CD4-positive, CD25-positive, alpha-beta regulatory T cell (primary cell): ENCODE measurements at regions not wholly inside any gene's neighbourhood (a gene's known extent, or its start where the extent isn't known, plus 50 kb on each side); places are given as distances from the start of the nearest gene placed in this dataset.
"Not testable (repeated sequence)": the region's sequence is repeated elsewhere in the genome, so short reads cannot be mapped to it uniquely, and the experiment has no call there.

ENCODE experiments used
- ATAC-seq, 2 donors: fragments of 150-1000 bp; cut with Tn5 transposase; one replicate each; pipeline ENCODE4 v1.10.0; 2021; ENCODE audit warnings: low read depth in 2 of 2, moderate number of reproducible peaks in 2 of 2, moderate library complexity in 1 of 2
- DNase-seq, 3 donors: peaks; one replicate each; pipeline versions ENCODE4 v3.0.0 to v3.0.0-alpha.2; 2012 to 2022; ENCODE audit warnings: mixed read lengths in 1 of 3
- H3K27ac ChIP-seq: one replicate; pipeline ENCODE4 v1.7.0; 2013; ENCODE audit warnings: mild to moderate bottlenecking, low read length; ENCODE audit not compliant: insufficient read depth, poor library complexity, severe bottlenecking
- H3K27me3 ChIP-seq: one replicate; pipeline ENCODE4 v1.7.0; 2013; ENCODE audit warnings: low read length; ENCODE audit not compliant: control insufficient read depth, insufficient read depth
- H3K36me3 ChIP-seq: one replicate; pipeline ENCODE4 v1.7.0; 2013; ENCODE audit warnings: mild to moderate bottlenecking, low read length, moderate library complexity; ENCODE audit not compliant: control insufficient read depth, insufficient read depth
- H3K4me1 ChIP-seq: 2 replicates; pipeline ENCODE4 v1.7.0; 2013; ENCODE audit warnings: mild to moderate bottlenecking, low read length; ENCODE audit not compliant: insufficient read depth, control insufficient read depth, poor library complexity, severe bottlenecking
- H3K4me3 ChIP-seq: one replicate; pipeline ENCODE4 v1.7.0; 2013; ENCODE audit warnings: low read depth, mild to moderate bottlenecking, low read length, moderate library complexity
- H3K9me3 ChIP-seq, 2 experiments: 1 replicate in 1 of 2; 2 replicates in 1 of 2; pipeline ENCODE4 v1.7.0; 2013; ENCODE audit warnings: low read length in 2 of 2, mild to moderate bottlenecking in 1 of 2, moderate library complexity in 1 of 2; ENCODE audit not compliant: control insufficient read depth in 2 of 2
- H3K27ac Mint-ChIP-seq, 3 donors: one replicate each; pipeline ENCODE4 v1.8.0; 2020 to 2022; ENCODE audit warnings: mild to moderate bottlenecking in 3 of 3, mixed read lengths in 3 of 3, moderate library complexity in 2 of 3
- H3K27me3 Mint-ChIP-seq: one replicate; pipeline ENCODE4 v1.8.0; 2022; ENCODE audit warnings: mild to moderate bottlenecking, mixed read lengths
- H3K36me3 Mint-ChIP-seq: one replicate; pipeline ENCODE4 v1.8.0; 2020; ENCODE audit warnings: mixed read lengths
- H3K4me1 Mint-ChIP-seq, 4 donors: one replicate each; pipeline ENCODE4 v1.8.0; 2020 to 2022; ENCODE audit warnings: mixed read lengths in 4 of 4, mild to moderate bottlenecking in 1 of 4
- H3K4me3 Mint-ChIP-seq, 4 donors: one replicate each; pipeline ENCODE4 v1.8.0; 2020 to 2022; ENCODE audit warnings: mild to moderate bottlenecking in 4 of 4, mixed read lengths in 4 of 4, moderate library complexity in 3 of 4
- H3K9me3 Mint-ChIP-seq, 7 donors: one replicate each; pipeline ENCODE4 v1.8.0; 2020 to 2022; ENCODE audit warnings: mixed read lengths in 7 of 7, mild to moderate bottlenecking in 3 of 7, moderate library complexity in 2 of 7

DNA sequence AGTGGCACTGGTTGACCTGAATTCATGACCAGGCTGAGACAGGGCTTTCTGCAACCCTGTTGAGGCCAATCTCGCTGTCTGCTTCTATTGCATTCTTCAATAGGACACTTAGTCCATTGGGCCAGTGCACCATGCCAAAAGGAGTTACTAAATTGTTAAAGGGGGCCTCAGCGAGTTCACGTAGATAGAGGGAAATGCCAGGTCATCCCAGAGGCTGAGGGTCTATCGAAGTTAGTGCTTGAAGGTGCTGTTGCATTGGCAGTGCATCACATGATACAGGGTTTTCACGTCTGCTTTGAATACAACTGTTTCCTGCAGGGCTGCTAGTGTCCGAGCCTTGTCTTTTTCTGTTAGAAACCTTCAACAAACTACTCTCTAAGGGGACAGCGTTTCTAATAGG is 735.3 kb upstream of the TPTE start:
- H3K27me3 Mint-ChIP-seq, H3K4me1 ChIP-seq, H3K36me3 ChIP-seq, ATAC-seq, H3K4me3 ChIP-seq, H3K4me1 Mint-ChIP-seq, H3K4me3 Mint-ChIP-seq, DNase-seq, H3K36me3 Mint-ChIP-seq, H3K27me3 ChIP-seq, H3K27ac ChIP-seq, H3K27ac Mint-ChIP-seq: not testable (repeated sequence)
- peaks cover 8 to 67% (median 38%) of the 10 kb centered on the region in 7 donors for H3K9me3 Mint-ChIP-seq
- H3K9me3 ChIP-seq: peaks cover 8 to 31% of the 10 kb centered on the region in 2 experiments

- peaks cover 5 to 65% (median 34%) of the 10 kb centered on the region in 7 donors for H3K9me3 Mint-ChIP-seq
These were observed 733.1 kb upstream of the TPTE start for GRCh38 chr21:9788281-9788680.

DNA sequence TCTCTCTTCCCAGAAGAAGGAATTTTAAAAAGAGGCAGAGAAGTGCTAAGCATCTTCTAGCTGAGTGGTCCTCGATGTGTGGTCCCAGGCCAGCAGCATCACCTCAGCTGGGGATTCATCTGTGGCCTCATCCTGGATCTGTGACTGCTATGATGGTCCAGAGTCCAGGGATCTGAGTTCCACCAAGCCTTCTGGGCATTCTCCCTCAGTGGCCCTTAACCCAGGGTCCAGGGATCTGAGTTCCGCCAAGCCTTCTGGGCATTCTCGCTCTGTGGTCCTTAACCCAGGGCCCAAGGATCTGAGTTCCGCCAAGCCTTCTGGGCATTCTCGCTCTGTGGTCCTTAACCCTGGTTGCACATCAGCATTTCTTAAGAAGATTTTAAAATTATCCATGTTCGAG is 731.0 kb upstream of the TPTE start:
- H3K9me3 ChIP-seq: peaks cover 8 to 25% of the 10 kb centered on the region in 2 experiments
- not testable (repeated sequence) for H3K4me3 Mint-ChIP-seq, ATAC-seq, H3K36me3 Mint-ChIP-seq, H3K27ac Mint-ChIP-seq, H3K27ac ChIP-seq, H3K4me3 ChIP-seq, H3K4me1 ChIP-seq, H3K36me3 ChIP-seq, H3K27me3 ChIP-seq, DNase-seq, H3K27me3 Mint-ChIP-seq, H3K4me1 Mint-ChIP-seq
- peaks cover 8 to 64% (median 33%) of the 10 kb centered on the region in 7 donors for H3K9me3 Mint-ChIP-seq

More at GRCh38 chr21:9788281-9788680, 733.1 kb upstream of the TPTE start:
- not testable (repeated sequence) for H3K36me3 ChIP-seq, H3K4me3 ChIP-seq, H3K4me1 Mint-ChIP-seq, H3K36me3 Mint-ChIP-seq, H3K4me3 Mint-ChIP-seq, H3K4me1 ChIP-seq, H3K27me3 ChIP-seq, H3K27me3 Mint-ChIP-seq, ATAC-seq, DNase-seq, H3K27ac ChIP-seq, H3K27ac Mint-ChIP-seq
- peaks cover 8 to 24% of the 10 kb centered on the region in 2 experiments for H3K9me3 ChIP-seq

- not testable (repeated sequence) for H3K27ac ChIP-seq, ATAC-seq, DNase-seq, H3K4me3 ChIP-seq, H3K36me3 ChIP-seq, H3K4me1 Mint-ChIP-seq, H3K4me1 ChIP-seq, H3K27me3 Mint-ChIP-seq, H3K27ac Mint-ChIP-seq, H3K36me3 Mint-ChIP-seq, H3K4me3 Mint-ChIP-seq, H3K27me3 ChIP-seq
- H3K9me3 ChIP-seq: peaks cover 6 to 24% of the 10 kb centered on the region in 2 experiments
- H3K9me3 Mint-ChIP-seq: peaks cover 8 to 65% (median 36%) of the 10 kb centered on the region in 7 donors
These were observed 729.9 kb upstream of the TPTE start for GRCh38 chr21:9791453-9791852.

GRCh38 chr21:9795291-9795690 is 726.1 kb upstream of the TPTE start:
- peaks cover 7 to 44% (median 22%) of the 10 kb centered on the region in 7 donors for H3K9me3 Mint-ChIP-seq
- H3K4me1 Mint-ChIP-seq, H3K27ac ChIP-seq: not testable (repeated sequence)

GRCh38 chr21:9796293-9796692 is 725.1 kb upstream of the TPTE start:
- not testable (repeated sequence) for H3K27me3 Mint-ChIP-seq, H3K27ac Mint-ChIP-seq, DNase-seq, H3K4me1 ChIP-seq, ATAC-seq, H3K4me3 ChIP-seq, H3K27ac ChIP-seq, H3K4me1 Mint-ChIP-seq, H3K36me3 Mint-ChIP-seq, H3K4me3 Mint-ChIP-seq, H3K27me3 ChIP-seq, H3K36me3 ChIP-seq
- H3K9me3 ChIP-seq: peaks cover 2 to 16% of the 10 kb centered on the region in 2 experiments
- peaks cover 7 to 43% (median 22%) of the 10 kb centered on the region in 7 donors for H3K9me3 Mint-ChIP-seq

More at GRCh38 chr21:9795291-9795690, 726.1 kb upstream of the TPTE start:
- H3K36me3 Mint-ChIP-seq, ATAC-seq, H3K36me3 ChIP-seq, H3K4me1 ChIP-seq, H3K27me3 ChIP-seq, H3K4me3 Mint-ChIP-seq, H3K27me3 Mint-ChIP-seq, H3K4me3 ChIP-seq, H3K27ac Mint-ChIP-seq, DNase-seq: not testable (repeated sequence)
- peaks cover 2 to 16% of the 10 kb centered on the region in 2 experiments for H3K9me3 ChIP-seq

GRCh38 chr21:9807675-9808074 is 713.7 kb upstream of the TPTE start:
- not testable (repeated sequence) for H3K9me3 ChIP-seq, ATAC-seq, H3K4me3 ChIP-seq, H3K27ac Mint-ChIP-seq, H3K4me1 Mint-ChIP-seq, H3K4me1 ChIP-seq, H3K4me3 Mint-ChIP-seq, H3K27ac ChIP-seq, H3K27me3 Mint-ChIP-seq, H3K9me3 Mint-ChIP-seq, H3K27me3 ChIP-seq, DNase-seq, H3K36me3 ChIP-seq, H3K36me3 Mint-ChIP-seq

DNA sequence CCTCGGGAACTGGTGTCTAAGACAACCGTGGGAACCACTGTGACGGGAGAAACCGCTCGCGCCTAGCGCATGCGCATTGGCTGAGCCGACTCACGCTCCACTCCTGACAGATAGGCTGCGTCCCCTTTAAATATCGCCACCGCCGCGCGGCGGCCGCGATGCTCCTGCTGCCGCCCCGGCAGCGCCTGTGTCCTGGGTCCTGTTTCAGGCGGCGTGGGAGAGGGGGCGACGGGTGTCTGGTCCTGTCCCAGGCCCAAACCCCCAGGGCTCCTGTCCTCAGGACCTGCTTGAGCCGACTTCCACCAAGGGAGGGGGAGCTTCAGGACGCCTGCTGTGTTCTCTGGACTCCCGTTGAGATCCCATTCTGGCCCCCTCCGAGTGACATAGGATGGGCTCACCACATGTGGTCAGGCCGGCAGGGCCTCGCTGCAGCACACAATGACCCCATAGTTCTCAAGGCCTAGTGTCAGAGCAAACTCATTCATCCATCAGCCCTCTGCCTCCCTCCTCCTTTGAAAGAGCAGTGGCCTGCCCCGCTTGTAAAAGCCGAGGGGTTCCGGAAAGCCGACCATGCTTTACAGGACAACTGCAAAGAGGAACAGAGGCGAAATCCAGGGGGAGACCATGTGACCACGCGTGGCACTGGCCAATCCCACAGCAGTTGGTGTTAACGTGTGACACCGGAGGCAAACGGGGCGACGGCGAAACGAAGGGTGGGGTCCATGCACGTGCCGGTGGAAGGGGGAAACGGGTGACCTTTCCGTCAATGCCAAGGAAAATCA is 710.0 kb upstream of the TPTE start:
- not testable (repeated sequence) for H3K27ac ChIP-seq, H3K4me1 ChIP-seq, H3K9me3 Mint-ChIP-seq, DNase-seq, H3K4me1 Mint-ChIP-seq, H3K4me3 ChIP-seq, H3K36me3 Mint-ChIP-seq, H3K27me3 Mint-ChIP-seq, H3K36me3 ChIP-seq, ATAC-seq, H3K9me3 ChIP-seq, H3K4me3 Mint-ChIP-seq, H3K27ac Mint-ChIP-seq, H3K27me3 ChIP-seq
